HEK293T (cell line): ENCODE measurements at regions not wholly inside any gene's neighbourhood (a gene's known extent, or its start where the extent isn't known, plus 50 kb on each side); places are given as distances from the start of the nearest gene placed in this dataset.

Experiments
- ELF4 ChIP-seq: fragments of 450-650 bp; IDR thresholded peaks from 2 replicates; pipeline ENCODE4 v1.6.1; 2017; ENCODE audit warnings: antibody characterized with exemption
- FOXA1 ChIP-seq: fragments of 450-650 bp; IDR thresholded peaks from 2 replicates; pipeline ENCODE4 v1.6.1; 2016; ENCODE audit warnings: mild to moderate bottlenecking
- FOXK2 ChIP-seq: fragments of 450-650 bp; IDR thresholded peaks from 2 replicates; pipeline ENCODE4 v1.6.1; 2016; ENCODE audit warnings: mild to moderate bottlenecking
- FOXM1 ChIP-seq: fragments of 450-650 bp; IDR thresholded peaks from 2 replicates; pipeline ENCODE4 v1.6.1; 2017; ENCODE audit warnings: mild to moderate bottlenecking, borderline replicate concordance
- HDGF ChIP-seq: fragments of 450-650 bp; IDR thresholded peaks from 2 replicates; pipeline ENCODE4 v1.6.1; 2017; ENCODE audit warnings: antibody characterized with exemption, borderline replicate concordance
- LEF1 ChIP-seq: fragments of 450-650 bp; IDR thresholded peaks from 2 replicates; pipeline ENCODE4 v1.6.1; 2017; ENCODE audit warnings: mild to moderate bottlenecking, borderline replicate concordance
- TARDBP ChIP-seq: fragments of 450-650 bp; IDR thresholded peaks from 2 replicates; pipeline ENCODE4 v1.6.1; 2016
- TF ChIP-seq, protein P1 (sequence below): fragments of 450-650 bp; IDR thresholded peaks from 2 replicates; pipeline ENCODE4 v1.6.1; 2016

DNA sequence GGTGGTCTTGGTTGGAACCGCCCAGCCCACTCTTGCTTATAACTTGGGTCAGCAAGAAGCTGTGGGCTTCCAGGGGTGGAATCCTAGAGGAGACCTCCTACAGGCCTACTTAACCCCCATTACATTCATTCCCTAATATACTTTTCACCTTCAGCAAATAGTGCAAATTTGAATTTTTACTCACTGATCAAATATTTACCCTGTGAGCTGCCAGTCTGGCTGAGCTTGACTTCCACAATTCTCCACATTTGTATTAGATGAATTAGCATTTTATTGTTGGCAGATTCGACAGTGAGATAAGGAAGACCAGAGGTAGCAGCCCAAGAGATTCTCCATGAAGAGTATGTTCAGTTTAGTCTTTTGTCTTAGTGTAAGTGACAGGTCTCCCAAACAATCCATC, 199.6 kb downstream of the BCOR start:
- TF ChIP-seq TARDBP (no peak), FOXM1 (no peak), HDGF (no peak), FOXK2 (no peak), FOXA1 (no peak), LEF1 (no peak), ELF4 (no peak)
- TF ChIP-seq, protein P1, sequence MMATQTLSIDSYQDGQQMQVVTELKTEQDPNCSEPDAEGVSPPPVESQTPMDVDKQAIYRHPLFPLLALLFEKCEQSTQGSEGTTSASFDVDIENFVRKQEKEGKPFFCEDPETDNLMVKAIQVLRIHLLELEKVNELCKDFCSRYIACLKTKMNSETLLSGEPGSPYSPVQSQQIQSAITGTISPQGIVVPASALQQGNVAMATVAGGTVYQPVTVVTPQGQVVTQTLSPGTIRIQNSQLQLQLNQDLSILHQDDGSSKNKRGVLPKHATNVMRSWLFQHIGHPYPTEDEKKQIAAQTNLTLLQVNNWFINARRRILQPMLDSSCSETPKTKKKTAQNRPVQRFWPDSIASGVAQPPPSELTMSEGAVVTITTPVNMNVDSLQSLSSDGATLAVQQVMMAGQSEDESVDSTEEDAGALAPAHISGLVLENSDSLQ: no peak
